Activated naive CD8-positive, alpha-beta T cell treated with anti-CD3 and anti-CD28 coated beads for 36 hours (primary cell): ENCODE measurements at regions not wholly inside any gene's neighbourhood (a gene's known extent, or its start where the extent isn't known, plus 50 kb on each side); places are given as distances from the start of the nearest gene placed in this dataset.

Experiments
- DNase-seq: peaks from one replicate; pipeline ENCODE4 v3.0.0; 2021
- H3K27ac Mint-ChIP-seq: one replicate; pipeline ENCODE4 v1.8.0; 2022; ENCODE audit warnings: mild to moderate bottlenecking, moderate library complexity, mixed read lengths
- H3K27me3 Mint-ChIP-seq: one replicate; pipeline ENCODE4 v1.8.0; 2022; ENCODE audit warnings: mild to moderate bottlenecking, mixed read lengths
- H3K36me3 Mint-ChIP-seq: one replicate; pipeline ENCODE4 v1.8.0; 2021; ENCODE audit warnings: mild to moderate bottlenecking, mixed read lengths
- H3K4me1 Mint-ChIP-seq: one replicate; pipeline ENCODE4 v1.8.0; 2021; ENCODE audit warnings: mixed read lengths
- H3K4me3 Mint-ChIP-seq: one replicate; pipeline ENCODE4 v1.8.0; 2022; ENCODE audit warnings: mild to moderate bottlenecking, moderate library complexity, mixed read lengths
- H3K9me3 Mint-ChIP-seq: one replicate; pipeline ENCODE4 v1.8.0; 2022; ENCODE audit warnings: mixed read lengths

DNA sequence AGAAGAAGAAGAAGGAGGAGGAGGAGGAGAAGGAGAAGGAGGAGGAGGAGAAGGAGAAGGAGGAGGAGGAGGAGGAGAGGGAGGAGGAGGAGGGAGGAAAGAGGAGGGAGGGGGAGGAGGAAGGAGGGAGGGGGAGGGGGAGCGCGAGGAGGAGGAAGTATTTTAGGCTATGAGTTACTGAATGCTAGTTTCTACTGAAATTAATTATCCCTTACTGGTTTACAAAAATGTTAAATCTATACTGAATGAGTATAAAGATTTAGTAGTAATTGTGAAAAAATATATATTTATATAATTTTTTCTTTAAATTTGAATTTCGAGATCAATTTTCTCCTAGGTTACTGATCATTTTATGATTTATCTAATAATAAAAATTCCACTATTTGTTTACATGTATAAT is 1769.0 kb upstream of the NUDT12 start:
- DNase-seq, result no peak
- peaks cover 15% of the 10 kb centered on the region for H3K9me3 Mint-ChIP-seq
- no peaks in the 10 kb centered on the region for H3K27me3 Mint-ChIP-seq
- H3K4me1 Mint-ChIP-seq, result no peaks in the 10 kb centered on the region
- no peak overlapping the region for H3K27ac Mint-ChIP-seq
- no peak overlapping the region for H3K4me3 Mint-ChIP-seq
- no peaks in the 10 kb centered on the region for H3K36me3 Mint-ChIP-seq

DNA sequence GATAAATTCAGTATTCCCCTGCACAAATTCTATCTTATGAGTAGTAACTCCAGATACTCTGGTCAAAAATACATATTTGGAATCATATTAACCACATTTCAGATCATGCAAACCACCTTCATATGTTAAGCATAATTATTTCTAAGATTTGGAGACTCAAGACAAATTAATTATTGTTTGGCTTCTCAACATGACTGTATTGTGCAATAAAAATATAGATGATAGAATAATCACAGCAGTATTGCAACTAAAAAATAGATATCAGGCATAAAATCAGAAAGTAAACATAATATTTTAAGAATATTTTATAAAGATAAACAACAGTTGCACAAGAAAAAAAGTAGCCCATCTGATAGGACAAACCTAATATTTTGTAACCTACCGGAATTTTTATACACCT is 1767.6 kb upstream of the NUDT12 start:
- Mint-ChIP-seq H3K27me3 (no peaks in the 10 kb centered on the region), H3K36me3 (no peaks in the 10 kb centered on the region), H3K4me1 (no peaks in the 10 kb centered on the region), H3K9me3 (peaks cover 11% of the 10 kb centered on the region), H3K27ac (no peak overlapping the region), H3K4me3 (no peak overlapping the region)
- DNase-seq, result no peak

- Mint-ChIP-seq H3K4me1 (no peaks in the 10 kb centered on the region), H3K27ac (no peak overlapping the region), H3K9me3 (no peaks in the 10 kb centered on the region), H3K4me3 (no peak overlapping the region), H3K36me3 (no peaks in the 10 kb centered on the region), H3K27me3 (no peaks in the 10 kb centered on the region)
- DNase-seq, result no peak
Observed at GRCh38 chr5:105304859-105305258, 1742.3 kb upstream of the NUDT12 start.

DNA sequence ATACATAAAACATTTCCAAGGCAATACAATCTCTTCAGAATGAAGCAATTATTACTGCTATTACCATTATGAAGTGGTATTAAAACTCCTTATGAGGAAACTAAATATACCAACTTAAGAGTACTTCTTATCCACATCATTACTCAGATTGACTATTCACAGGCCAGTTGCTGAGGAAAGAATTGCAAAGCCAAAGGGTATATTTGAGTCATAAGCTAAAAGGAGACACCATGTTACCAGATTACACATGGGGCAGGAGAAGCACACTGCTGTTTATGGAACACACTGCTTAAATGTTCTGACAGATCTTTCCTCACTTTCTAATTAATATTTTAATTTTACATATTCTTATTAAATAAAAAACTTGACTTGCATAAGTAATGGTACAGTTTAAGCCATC is 1726.4 kb upstream of the NUDT12 start:
- Mint-ChIP-seq H3K27ac (no peak overlapping the region), H3K36me3 (no peaks in the 10 kb centered on the region), H3K9me3 (no peaks in the 10 kb centered on the region), H3K4me3 (no peak overlapping the region), H3K4me1 (no peaks in the 10 kb centered on the region), H3K27me3 (no peaks in the 10 kb centered on the region)
- no peak for DNase-seq

DNA sequence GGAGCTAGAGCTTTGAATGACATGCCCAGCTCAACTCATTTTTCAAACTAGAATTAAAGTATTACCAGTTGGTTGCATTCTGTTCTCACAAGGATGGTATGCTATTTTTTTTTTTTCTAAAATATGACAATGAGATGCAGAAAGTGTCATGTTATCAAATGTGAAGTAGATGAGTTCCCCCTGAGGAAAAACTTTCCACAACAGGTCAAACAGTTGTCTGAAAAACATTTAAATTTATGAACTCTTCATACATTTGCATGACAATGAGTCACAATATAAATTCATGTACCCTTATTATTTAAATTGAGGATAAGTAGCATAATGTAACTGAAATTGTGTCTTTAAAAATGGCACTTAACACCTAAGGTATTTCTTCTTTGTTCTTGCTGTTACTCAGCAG is 1720.5 kb upstream of the NUDT12 start:
- Mint-ChIP-seq H3K36me3 (no peaks in the 10 kb centered on the region), H3K27me3 (no peaks in the 10 kb centered on the region), H3K4me1 (no peaks in the 10 kb centered on the region), H3K4me3 (no peak overlapping the region), H3K9me3 (peaks cover 2% of the 10 kb centered on the region), H3K27ac (no peak overlapping the region)
- DNase-seq, result no peak

GRCh38 chr5:105274079-105274478 is 1711.5 kb upstream of the NUDT12 start:
- Mint-ChIP-seq H3K9me3 (peaks cover 3% of the 10 kb centered on the region), H3K27me3 (no peaks in the 10 kb centered on the region), H3K27ac (no peak overlapping the region), H3K4me1 (no peaks in the 10 kb centered on the region), H3K4me3 (no peak overlapping the region), H3K36me3 (no peaks in the 10 kb centered on the region)
- DNase-seq, result no peak

GRCh38 chr5:105263515-105263914 is 1700.9 kb upstream of the NUDT12 start:
- no peaks in the 10 kb centered on the region for H3K4me1 Mint-ChIP-seq
- peaks cover 9% of the 10 kb centered on the region for H3K9me3 Mint-ChIP-seq
- H3K27me3 Mint-ChIP-seq, result no peaks in the 10 kb centered on the region
- H3K4me3 Mint-ChIP-seq, result no peak overlapping the region
- DNase-seq, result no peak
- H3K36me3 Mint-ChIP-seq, result no peaks in the 10 kb centered on the region
- H3K27ac Mint-ChIP-seq, result no peak overlapping the region

DNA sequence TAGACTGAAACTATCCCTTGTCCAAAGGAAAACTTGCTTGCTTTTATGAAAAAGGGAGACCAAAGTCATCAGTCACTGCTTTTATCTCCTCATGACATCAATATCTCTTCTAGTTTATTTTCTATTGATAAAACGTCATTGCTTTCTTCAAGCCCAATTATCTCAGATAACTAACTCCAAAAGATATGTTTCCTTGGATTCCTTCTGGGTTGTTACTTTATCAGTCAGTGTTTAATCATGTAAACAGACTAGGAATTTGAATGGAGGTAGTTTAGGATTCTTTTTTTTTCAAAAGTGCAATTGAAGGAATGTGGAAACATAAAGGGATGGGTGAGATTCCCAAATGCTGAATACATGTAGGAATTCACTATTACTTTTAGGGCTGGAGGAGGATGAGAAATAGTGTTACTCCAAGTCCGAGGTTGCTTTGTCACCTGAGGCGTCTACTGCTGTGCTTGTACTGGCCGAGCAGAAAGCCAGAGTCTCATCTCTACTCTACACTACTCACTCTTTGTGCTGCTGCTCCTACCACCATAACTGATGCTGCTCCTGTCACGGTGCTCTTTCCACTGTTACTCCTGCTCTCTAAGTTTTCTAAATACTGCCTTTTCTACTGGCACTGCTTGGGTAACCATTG is 1697.1 kb upstream of the NUDT12 start:
- no peak for DNase-seq
- H3K27ac Mint-ChIP-seq, result no peak overlapping the region
- no peaks in the 10 kb centered on the region for H3K36me3 Mint-ChIP-seq
- no peaks in the 10 kb centered on the region for H3K27me3 Mint-ChIP-seq
- no peak overlapping the region for H3K4me3 Mint-ChIP-seq
- H3K9me3 Mint-ChIP-seq, result peaks cover 9% of the 10 kb centered on the region
- no peaks in the 10 kb centered on the region for H3K4me1 Mint-ChIP-seq

DNA sequence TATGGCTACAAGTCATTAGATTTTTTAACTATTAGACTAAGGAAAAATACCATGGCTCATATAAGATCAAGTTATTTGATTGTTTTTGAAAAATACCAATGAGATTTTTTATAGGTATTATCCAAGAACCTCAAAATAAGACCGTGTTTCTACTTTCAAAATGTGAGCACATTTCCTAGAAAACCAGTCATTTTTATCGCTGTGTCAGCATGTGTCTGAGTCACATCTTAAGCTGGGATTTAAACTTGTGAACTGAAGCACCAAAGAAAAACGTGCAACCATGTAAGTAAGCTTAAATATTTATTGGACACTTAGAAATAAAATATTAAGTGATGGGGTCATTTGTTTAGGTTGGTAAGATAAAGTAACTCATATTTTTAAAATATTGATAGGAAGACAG is 1676.0 kb upstream of the NUDT12 start:
- no peak for DNase-seq
- Mint-ChIP-seq H3K36me3 (no peaks in the 10 kb centered on the region), H3K27ac (no peak overlapping the region), H3K4me1 (no peaks in the 10 kb centered on the region), H3K9me3 (no peaks in the 10 kb centered on the region), H3K4me3 (no peak overlapping the region), H3K27me3 (no peaks in the 10 kb centered on the region)

GRCh38 chr5:105230516-105231157 is 1668.0 kb upstream of the NUDT12 start:
- H3K27ac Mint-ChIP-seq, result no peak overlapping the region
- no peaks in the 10 kb centered on the region for H3K36me3 Mint-ChIP-seq
- H3K4me3 Mint-ChIP-seq, result no peak overlapping the region
- no peak for DNase-seq
- no peaks in the 10 kb centered on the region for H3K4me1 Mint-ChIP-seq
- H3K9me3 Mint-ChIP-seq, result peaks cover 3% of the 10 kb centered on the region
- no peaks in the 10 kb centered on the region for H3K27me3 Mint-ChIP-seq

DNA sequence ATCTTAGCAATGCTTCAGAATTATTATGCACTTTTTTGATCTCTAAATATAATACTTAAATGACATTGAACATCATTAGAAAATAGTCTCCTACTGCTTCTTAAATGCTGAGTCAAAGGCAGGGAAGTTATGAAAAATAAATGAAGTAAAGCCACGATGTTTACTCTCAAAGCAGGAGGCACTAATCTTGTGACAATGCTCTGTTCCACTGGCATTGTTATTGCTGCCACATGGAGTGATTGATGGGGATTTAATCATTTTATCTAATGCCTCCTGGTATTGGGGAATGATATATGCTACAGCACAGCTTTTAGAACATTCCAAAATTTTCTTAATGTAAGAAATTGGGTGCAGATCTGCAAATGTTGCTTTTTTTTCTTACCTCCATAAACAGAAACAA is 1655.4 kb upstream of the NUDT12 start:
- Mint-ChIP-seq H3K4me1 (no peaks in the 10 kb centered on the region), H3K9me3 (peaks cover 14% of the 10 kb centered on the region), H3K27me3 (no peaks in the 10 kb centered on the region), H3K4me3 (no peak overlapping the region), H3K27ac (no peak overlapping the region), H3K36me3 (no peaks in the 10 kb centered on the region)
- DNase-seq, result no peak

GRCh38 chr5:105213078-105213477 is 1650.5 kb upstream of the NUDT12 start:
- H3K36me3 Mint-ChIP-seq, result no peaks in the 10 kb centered on the region

GRCh38 chr5:105207066-105207465 is 1644.5 kb upstream of the NUDT12 start:
- Mint-ChIP-seq H3K27me3 (no peaks in the 10 kb centered on the region), H3K36me3 (no peaks in the 10 kb centered on the region), H3K4me1 (no peaks in the 10 kb centered on the region), H3K4me3 (no peak overlapping the region), H3K9me3 (peaks cover 6% of the 10 kb centered on the region), H3K27ac (no peak overlapping the region)
- DNase-seq, result no peak

More at GRCh38 chr5:105213078-105213477, 1650.5 kb upstream of the NUDT12 start:
- H3K4me1 Mint-ChIP-seq, result no peaks in the 10 kb centered on the region
- DNase-seq, result no peak
- peaks cover 10% of the 10 kb centered on the region for H3K9me3 Mint-ChIP-seq
- no peak overlapping the region for H3K27ac Mint-ChIP-seq
- H3K4me3 Mint-ChIP-seq, result no peak overlapping the region
- H3K27me3 Mint-ChIP-seq, result no peaks in the 10 kb centered on the region

DNA sequence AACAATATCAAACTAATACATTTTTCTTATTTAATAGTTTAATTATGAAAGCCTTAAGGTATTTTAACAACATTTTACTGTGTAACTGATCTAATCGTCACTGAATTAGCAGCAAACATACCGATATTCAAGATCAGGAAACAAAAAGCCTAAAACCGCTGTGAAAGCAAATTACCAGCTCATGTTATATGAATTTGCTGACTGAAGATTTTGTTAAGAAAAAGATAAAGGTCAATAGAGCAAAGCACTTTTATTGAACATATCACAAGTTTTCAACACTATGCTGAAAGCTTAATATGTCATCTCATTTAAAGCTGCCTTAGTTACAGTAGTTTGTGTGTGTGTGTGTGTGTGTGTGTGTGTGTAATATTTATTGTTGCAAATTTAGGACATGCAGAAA is 1634.9 kb upstream of the NUDT12 start:
- Mint-ChIP-seq H3K27ac (no peak overlapping the region), H3K9me3 (peaks cover 16% of the 10 kb centered on the region), H3K27me3 (no peaks in the 10 kb centered on the region), H3K4me3 (no peak overlapping the region), H3K4me1 (no peaks in the 10 kb centered on the region), H3K36me3 (no peaks in the 10 kb centered on the region)
- DNase-seq, result no peak

- Mint-ChIP-seq H3K4me1 (no peaks in the 10 kb centered on the region), H3K27ac (no peak overlapping the region), H3K9me3 (peaks cover 10% of the 10 kb centered on the region), H3K4me3 (no peak overlapping the region), H3K36me3 (no peaks in the 10 kb centered on the region), H3K27me3 (no peaks in the 10 kb centered on the region)
- no peak for DNase-seq
Observed at GRCh38 chr5:105195765-105196164, 1633.2 kb upstream of the NUDT12 start.

- Mint-ChIP-seq H3K4me3 (no peak overlapping the region), H3K27me3 (no peaks in the 10 kb centered on the region), H3K36me3 (no peaks in the 10 kb centered on the region), H3K4me1 (no peaks in the 10 kb centered on the region), H3K9me3 (peaks cover 4% of the 10 kb centered on the region), H3K27ac (no peak overlapping the region)
- no peak for DNase-seq
Observed at GRCh38 chr5:105172918-105173317, 1610.3 kb upstream of the NUDT12 start.
